Right kidney (tissue), 1 donor: ENCODE measurements at regions not wholly inside any gene's neighbourhood (a gene's known extent, or its start where the extent isn't known, plus 50 kb on each side); places are given as distances from the start of the nearest gene placed in this dataset.
"Not testable (repeated sequence)": the region's sequence is repeated elsewhere in the genome, so short reads cannot be mapped to it uniquely, and the experiment has no call there.

ENCODE experiments used
- DNase-seq: peaks from one replicate; pipeline ENCODE4 v3.0.0-alpha.2; 2016

- DNase-seq: no peak
These were observed 71.3 kb upstream of the SLC25A36 start for GRCh38 chr3:140870351-140870750.

GRCh38 chr3:140871022-140871421, 70.6 kb upstream of the SLC25A36 start:
- no peak for DNase-seq

- not testable (repeated sequence) for DNase-seq
These were observed 69.5 kb upstream of the SLC25A36 start for GRCh38 chr3:140872165-140872564.

GRCh38 chr3:140883428-140884040, 58.1 kb upstream of the SLC25A36 start:
- DNase-seq: no peak

GRCh38 chr3:140885697-140886096, 55.9 kb upstream of the SLC25A36 start:
- not testable (repeated sequence) for DNase-seq
